GM21825 (cell line): ENCODE measurements at regions not wholly inside any gene's neighbourhood (a gene's known extent, or its start where the extent isn't known, plus 50 kb on each side); places are given as distances from the start of the nearest gene placed in this dataset.
"Not testable (repeated sequence)": the region's sequence is repeated elsewhere in the genome, so short reads cannot be mapped to it uniquely, and the experiment has no call there.

Experiments
- ATAC-seq: cut with Tn5 transposase; IDR thresholded peaks from one replicate; pipeline ENCODE4 v1.9.1; 2021; ENCODE audit warnings: mild to moderate bottlenecking, moderate library complexity; ENCODE audit not compliant: unreplicated experiment

- no peak for ATAC-seq
These were observed 133.2 kb downstream of the LARP7 start for GRCh38 chr4:112770114-112770513.

- ATAC-seq, result no peak
These were observed 138.9 kb downstream of the LARP7 start for GRCh38 chr4:112775801-112776200.

GRCh38 chr4:112776535-112776934, 139.6 kb downstream of the LARP7 start:
- ATAC-seq, result no peak

- no peak for ATAC-seq
These were observed 141.6 kb downstream of the LARP7 start for GRCh38 chr4:112778520-112778919.

GRCh38 chr4:112793033-112793432, 156.1 kb downstream of the LARP7 start:
- ATAC-seq, result no peak

- no peak for ATAC-seq
These were observed 163.1 kb downstream of the LARP7 start for GRCh38 chr4:112800001-112800400.

GRCh38 chr4:112801341-112801740, 164.4 kb downstream of the LARP7 start:
- no peak for ATAC-seq

GRCh38 chr4:112802780-112803179, 165.8 kb downstream of the LARP7 start:
- ATAC-seq, result no peak

GRCh38 chr4:112807083-112807482, 170.1 kb downstream of the LARP7 start:
- peak; percentile 79 for ATAC-seq

- ATAC-seq, result no peak
These were observed 171.1 kb downstream of the LARP7 start for GRCh38 chr4:112808001-112808400.

- ATAC-seq, result peak; percentile 31
These were observed 176.8 kb downstream of the LARP7 start for GRCh38 chr4:112813790-112814189.

GRCh38 chr4:112817933-112818593, 181.1 kb downstream of the LARP7 start:
- peak; percentile 96 for ATAC-seq

GRCh38 chr4:112818594-112818965, 181.6 kb downstream of the LARP7 start:
- no peak for ATAC-seq

- no peak for ATAC-seq
These were observed 182.8 kb downstream of the LARP7 start for GRCh38 chr4:112819729-112820128.

- ATAC-seq, result no peak
These were observed 186.2 kb downstream of the LARP7 start for GRCh38 chr4:112823156-112823555.

GRCh38 chr4:112823606-112824005, 186.7 kb downstream of the LARP7 start:
- ATAC-seq, result no peak

GRCh38 chr4:112830753-112831386, 193.9 kb downstream of the LARP7 start:
- ATAC-seq, result no peak

- ATAC-seq, result no peak
These were observed 195.6 kb downstream of the LARP7 start for GRCh38 chr4:112832493-112832892.

GRCh38 chr4:112836895-112837294, 200.0 kb downstream of the LARP7 start:
- no peak for ATAC-seq

- not testable (repeated sequence) for ATAC-seq
These were observed 201.1 kb downstream of the LARP7 start for GRCh38 chr4:112838015-112838414.

- no peak for ATAC-seq
These were observed 203.1 kb downstream of the LARP7 start for GRCh38 chr4:112840061-112840460.

- ATAC-seq, result no peak
These were observed 203.7 kb downstream of the LARP7 start for GRCh38 chr4:112840619-112841018.

- ATAC-seq, result no peak
These were observed 205.6 kb downstream of the LARP7 start for GRCh38 chr4:112842513-112842912.
